Glutamatergic neuron (in vitro differentiated cells): ENCODE measurements at regions not wholly inside any gene's neighbourhood (a gene's known extent, or its start where the extent isn't known, plus 50 kb on each side); places are given as distances from the start of the nearest gene placed in this dataset.

Experiments used
- DNase-seq: peaks from one replicate; pipeline ENCODE4 v3.0.0; 2022
- H3K27ac Mint-ChIP-seq: one replicate; pipeline ENCODE4 v1.8.0; 2020; ENCODE audit warnings: mild to moderate bottlenecking, mixed read lengths, inconsistent platforms; ENCODE audit not compliant: unreplicated experiment
- H3K27me3 Mint-ChIP-seq: one replicate; pipeline ENCODE4 v1.8.0; 2020; ENCODE audit warnings: mild to moderate bottlenecking, moderate library complexity, mixed read lengths, inconsistent platforms; ENCODE audit not compliant: unreplicated experiment
- H3K36me3 Mint-ChIP-seq: one replicate; pipeline ENCODE4 v1.8.0; 2020; ENCODE audit warnings: mild to moderate bottlenecking, mixed read lengths, inconsistent platforms; ENCODE audit not compliant: unreplicated experiment
- H3K4me1 Mint-ChIP-seq: one replicate; pipeline ENCODE4 v1.8.0; 2020; ENCODE audit warnings: mild to moderate bottlenecking, low read depth, mixed read lengths, inconsistent platforms; ENCODE audit not compliant: unreplicated experiment
- H3K4me3 Mint-ChIP-seq: one replicate; pipeline ENCODE4 v1.8.0; 2020; ENCODE audit warnings: mild to moderate bottlenecking, mixed read lengths, inconsistent platforms; ENCODE audit not compliant: unreplicated experiment
- H3K9me3 Mint-ChIP-seq: one replicate; pipeline ENCODE4 v1.8.0; 2020; ENCODE audit warnings: mild to moderate bottlenecking, moderate library complexity, mixed read lengths, inconsistent platforms; ENCODE audit not compliant: unreplicated experiment
- TF ChIP-seq, protein P1 (sequence below): fragments of 200-600 bp; sonication (generic); IDR thresholded peaks from one replicate; pipeline ENCODE4 v1.5.0; 2021; ENCODE audit not compliant: partially characterized antibody, unreplicated experiment

DNA sequence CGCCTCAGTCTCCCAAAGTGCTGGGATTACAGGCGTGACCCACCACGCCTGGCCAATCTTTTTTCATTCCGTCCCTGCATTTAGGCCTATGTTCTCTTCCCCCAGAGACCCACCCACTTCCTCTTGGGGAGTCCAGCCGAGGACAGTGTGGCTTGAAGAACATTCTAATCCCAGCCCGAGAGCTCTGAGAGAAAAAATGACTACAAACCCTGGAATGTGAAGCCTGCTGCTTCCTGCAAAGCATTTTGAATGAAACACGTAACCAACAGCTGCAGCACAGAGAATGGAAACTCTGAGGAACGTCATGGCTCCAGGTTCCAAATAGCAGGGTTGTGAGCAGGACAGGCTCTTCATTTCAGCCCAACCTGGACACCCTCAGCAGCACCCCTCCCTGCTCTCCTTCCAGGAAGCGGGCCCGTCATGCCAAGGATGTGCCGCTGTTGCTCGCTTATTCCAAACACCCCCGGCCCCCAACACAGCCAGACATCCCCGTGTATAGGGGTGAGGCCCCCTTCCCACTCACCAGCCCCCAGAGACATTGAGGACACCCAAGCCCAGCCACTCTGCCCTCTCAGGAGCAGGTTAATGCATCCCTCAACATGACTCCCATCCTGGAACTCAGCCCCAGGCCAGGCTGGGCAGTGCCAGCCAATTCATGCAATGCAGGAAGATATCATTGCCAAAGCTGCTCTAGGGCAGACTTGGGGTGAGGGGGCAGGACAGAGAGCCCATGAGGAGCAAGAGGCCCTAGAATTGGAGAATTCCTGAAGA lies 139.8 kb downstream of the ZFP36L2 start:
- DNase-seq = no peak
- Mint-ChIP-seq H3K27me3 (peaks cover 2% of the 10 kb centered on the region), H3K4me1 (peaks cover 21% of the 10 kb centered on the region), H3K4me3 (no peak overlapping the region), H3K9me3 (peaks cover 4% of the 10 kb centered on the region), H3K27ac (no peak overlapping the region), H3K36me3 (peaks cover 6% of the 10 kb centered on the region)
- TF ChIP-seq, protein P1, sequence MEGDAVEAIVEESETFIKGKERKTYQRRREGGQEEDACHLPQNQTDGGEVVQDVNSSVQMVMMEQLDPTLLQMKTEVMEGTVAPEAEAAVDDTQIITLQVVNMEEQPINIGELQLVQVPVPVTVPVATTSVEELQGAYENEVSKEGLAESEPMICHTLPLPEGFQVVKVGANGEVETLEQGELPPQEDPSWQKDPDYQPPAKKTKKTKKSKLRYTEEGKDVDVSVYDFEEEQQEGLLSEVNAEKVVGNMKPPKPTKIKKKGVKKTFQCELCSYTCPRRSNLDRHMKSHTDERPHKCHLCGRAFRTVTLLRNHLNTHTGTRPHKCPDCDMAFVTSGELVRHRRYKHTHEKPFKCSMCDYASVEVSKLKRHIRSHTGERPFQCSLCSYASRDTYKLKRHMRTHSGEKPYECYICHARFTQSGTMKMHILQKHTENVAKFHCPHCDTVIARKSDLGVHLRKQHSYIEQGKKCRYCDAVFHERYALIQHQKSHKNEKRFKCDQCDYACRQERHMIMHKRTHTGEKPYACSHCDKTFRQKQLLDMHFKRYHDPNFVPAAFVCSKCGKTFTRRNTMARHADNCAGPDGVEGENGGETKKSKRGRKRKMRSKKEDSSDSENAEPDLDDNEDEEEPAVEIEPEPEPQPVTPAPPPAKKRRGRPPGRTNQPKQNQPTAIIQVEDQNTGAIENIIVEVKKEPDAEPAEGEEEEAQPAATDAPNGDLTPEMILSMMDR = no peak

DNA sequence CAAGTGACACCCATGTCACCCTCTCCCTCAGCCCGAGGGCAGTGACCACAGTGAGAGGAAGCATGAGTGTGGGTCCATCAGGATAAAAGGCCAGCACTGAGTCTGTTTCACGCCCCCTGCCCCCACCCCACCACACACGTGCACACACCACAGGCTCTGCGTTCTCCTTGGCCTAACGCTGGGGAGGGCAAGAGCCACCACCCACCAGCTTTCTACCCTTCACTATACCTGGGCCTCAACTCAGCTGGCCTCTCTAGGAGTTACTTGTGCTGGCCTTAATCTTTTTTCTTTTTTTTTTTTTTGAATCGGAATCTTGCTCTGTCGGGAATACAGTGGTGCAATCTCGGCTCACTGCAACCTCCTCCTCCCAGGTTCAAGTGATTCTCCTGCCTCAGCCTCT lies 140.5 kb downstream of the ZFP36L2 start:
- no peak for DNase-seq
- H3K4me3 Mint-ChIP-seq = no peak overlapping the region
- peaks cover 6% of the 10 kb centered on the region for H3K36me3 Mint-ChIP-seq
- H3K9me3 Mint-ChIP-seq = peaks cover 4% of the 10 kb centered on the region
- peaks cover 21% of the 10 kb centered on the region for H3K4me1 Mint-ChIP-seq
- TF ChIP-seq, protein P1 = no peak
- no peak overlapping the region for H3K27ac Mint-ChIP-seq
- H3K27me3 Mint-ChIP-seq = peaks cover 2% of the 10 kb centered on the region

DNA sequence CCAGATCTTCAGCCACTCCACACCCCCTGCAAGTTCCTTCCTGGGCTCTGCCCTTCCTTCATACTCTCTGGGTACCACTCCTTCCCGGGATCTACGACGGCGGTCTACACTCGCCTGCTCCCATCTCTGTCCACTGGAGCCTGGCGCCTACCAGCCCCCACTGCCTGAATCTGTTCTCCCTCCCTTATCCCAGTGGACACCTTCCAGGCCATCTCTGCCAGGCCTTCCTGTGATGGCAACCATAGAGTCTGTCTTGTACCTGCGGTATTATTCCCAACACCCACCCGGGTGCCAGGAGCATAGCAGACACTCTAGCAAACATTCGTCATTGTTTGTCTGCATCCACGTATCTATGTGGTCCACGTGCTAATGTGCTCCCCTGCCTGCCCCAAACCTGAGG lies 140.9 kb downstream of the ZFP36L2 start:
- Mint-ChIP-seq H3K4me1 (peaks cover 21% of the 10 kb centered on the region), H3K9me3 (peaks cover 5% of the 10 kb centered on the region), H3K36me3 (peaks cover 2% of the 10 kb centered on the region), H3K4me3 (no peak overlapping the region), H3K27ac (no peak overlapping the region), H3K27me3 (peaks cover 2% of the 10 kb centered on the region)
- TF ChIP-seq, protein P1 = no peak
- DNase-seq = no peak

DNA sequence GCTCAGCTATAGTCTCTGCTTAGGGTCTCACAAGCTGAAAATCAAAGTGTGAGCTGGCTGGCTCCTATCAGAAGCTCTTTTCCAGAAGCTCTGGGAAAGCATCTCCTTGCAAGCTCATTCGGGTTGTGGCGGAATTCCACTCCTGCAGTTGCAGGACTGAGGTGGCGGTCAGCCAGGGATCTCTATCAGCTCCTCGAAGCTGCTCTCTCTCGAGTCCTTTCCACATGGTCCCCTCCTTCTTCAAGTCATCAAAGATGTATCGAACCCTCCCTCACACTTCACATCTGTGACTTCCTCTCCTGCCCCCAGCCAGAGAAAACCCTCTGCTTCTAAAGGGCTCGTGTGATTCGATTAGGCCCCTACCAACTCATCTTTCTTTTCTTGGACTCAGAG lies 141.7 kb downstream of the ZFP36L2 start:
- Mint-ChIP-seq H3K36me3 (no peaks in the 10 kb centered on the region), H3K4me1 (peaks cover 21% of the 10 kb centered on the region), H3K27ac (no peak overlapping the region), H3K9me3 (peaks cover 6% of the 10 kb centered on the region), H3K27me3 (peaks cover 2% of the 10 kb centered on the region), H3K4me3 (peak overlapping the region; percentile 50)
- TF ChIP-seq, protein P1 = no peak
- DNase-seq = no peak
